ENCODE measurements at regions not wholly inside any gene's neighbourhood (a gene's known extent, or its start where the extent isn't known, plus 50 kb on each side); places are given as distances from the start of the nearest gene placed in this dataset.

DNA sequence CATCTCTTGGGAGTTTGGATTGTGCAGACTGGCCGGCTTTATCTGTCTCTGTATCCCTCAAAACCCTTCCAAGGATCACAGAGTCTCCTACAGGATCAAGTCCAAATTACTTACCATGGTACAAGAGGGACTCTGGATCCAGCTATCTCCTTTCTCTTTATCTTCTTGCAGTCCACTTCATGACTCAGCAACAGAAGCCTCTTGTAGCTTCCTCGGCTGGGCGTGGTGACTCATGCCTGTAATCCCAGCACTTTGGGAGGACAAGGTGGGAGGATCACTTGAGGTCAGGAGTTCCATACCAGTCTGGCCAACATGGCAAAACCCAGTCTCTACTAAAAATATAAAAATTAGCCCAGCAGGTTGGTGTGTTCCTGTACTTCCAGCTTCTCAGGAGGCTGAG, 189.7 kb downstream of the BCAT1 start:
- DNase-seq: no peak

GRCh38 chr12:24756479-24757024, 192.3 kb downstream of the BCAT1 start:
- DNase-seq: no peak

DNA sequence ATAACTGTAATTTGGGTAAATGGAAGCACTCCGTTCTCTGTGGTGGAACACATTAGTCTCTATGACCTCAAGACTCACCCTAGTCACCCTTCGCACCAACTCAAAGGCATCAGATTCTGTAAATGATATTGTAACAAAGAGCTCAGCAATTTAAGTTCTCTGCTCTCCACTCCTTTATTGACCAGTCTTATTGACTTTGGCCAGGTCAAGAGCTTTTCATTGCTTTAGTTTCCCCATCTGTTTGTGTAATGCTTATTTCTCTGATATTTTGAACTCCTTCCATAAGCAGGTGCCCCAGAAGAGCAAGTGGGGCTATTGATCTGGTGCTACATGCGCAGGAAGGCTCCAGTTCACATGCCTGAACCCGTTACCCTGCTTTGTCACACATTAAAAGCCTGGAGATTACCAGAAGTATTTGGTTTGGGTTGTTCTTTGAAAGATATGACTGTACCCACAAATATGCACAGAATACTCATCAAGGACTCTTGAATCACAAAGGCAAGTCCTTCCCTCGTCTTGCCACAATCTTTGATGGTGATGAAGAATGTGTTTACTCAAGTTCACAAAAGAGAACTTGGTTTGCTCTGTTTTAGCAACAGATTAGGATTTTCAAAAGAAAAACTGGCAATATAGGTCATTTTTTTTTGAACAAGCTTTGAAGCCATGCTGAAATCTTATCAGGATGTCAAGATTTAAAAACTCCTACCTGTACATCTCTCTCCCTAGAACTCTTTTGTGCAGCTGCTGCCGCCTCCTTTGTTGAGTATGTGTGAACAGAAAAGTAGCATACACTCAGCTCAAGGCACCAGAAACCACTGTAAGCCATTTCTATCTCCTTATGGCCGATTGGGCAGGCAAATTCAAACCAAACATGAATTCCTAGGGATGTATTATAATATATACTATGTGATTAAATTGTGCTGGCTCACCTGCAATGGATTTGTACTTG, 193.9 kb downstream of the BCAT1 start:
- peak in 1 of 5 donors; percentile 49 for DNase-seq

DNA sequence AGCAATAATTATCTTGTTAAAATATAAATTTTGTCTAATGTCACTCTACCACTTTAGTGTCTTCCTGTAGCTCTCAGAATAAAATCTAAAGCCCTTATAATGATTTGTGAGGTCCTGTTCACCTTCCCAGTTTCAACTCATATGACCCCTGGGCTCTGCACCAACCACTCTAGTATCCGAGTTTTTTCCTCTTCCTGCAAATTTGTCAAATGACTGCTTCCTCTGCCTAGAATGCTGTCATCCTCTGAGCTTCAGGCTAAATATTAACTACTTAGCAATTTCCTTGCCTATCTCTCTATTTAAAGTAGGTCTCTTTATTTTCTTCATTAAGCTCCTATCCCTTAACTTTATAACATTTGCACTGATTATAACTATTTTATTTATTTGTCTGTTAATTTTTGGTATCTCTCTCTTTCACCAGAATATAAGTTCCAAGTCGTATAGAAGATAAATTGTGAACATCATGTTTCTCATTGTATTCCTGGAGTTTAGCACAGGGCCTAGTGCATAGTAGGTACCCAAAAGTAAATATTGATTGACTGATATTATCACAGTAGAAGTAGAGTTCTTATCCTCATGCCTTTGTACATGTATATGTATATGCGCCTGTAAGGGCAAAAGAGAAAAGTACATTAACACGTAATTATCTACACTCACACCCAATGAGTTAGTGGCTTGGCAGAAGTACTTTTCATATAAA, 196.0 kb downstream of the BCAT1 start:
- no peak for DNase-seq

GRCh38 chr12:24751181-24751580, 197.7 kb downstream of the BCAT1 start:
- DNase-seq: no peak

- no peak for DNase-seq
Observed at GRCh38 chr12:24750263-24750662, 198.6 kb downstream of the BCAT1 start.

- no peak for DNase-seq
Observed at GRCh38 chr12:24749171-24749570, 199.7 kb downstream of the BCAT1 start.

DNA sequence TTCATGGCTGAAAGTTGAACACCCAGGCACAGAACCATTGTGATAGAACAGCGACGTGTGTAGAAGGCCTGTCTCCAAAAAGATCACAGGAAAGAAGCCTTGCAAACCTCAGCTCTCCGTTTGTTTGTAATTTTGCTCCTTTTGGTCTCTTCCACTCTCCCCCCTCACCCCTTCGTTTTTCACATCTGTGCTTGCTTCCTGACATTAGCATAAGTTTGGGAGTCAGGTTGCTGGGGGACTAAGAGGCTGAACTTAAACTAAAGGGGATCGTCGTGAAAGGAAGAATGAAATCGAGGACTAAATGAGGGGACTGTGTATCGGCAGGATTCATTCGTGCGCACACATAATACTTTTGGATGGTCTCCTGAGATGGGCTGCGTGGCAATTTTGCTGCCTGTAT, 200.6 kb downstream of the BCAT1 start:
- no peak for DNase-seq

- no peak for DNase-seq
Observed at GRCh38 chr12:24746864-24747263, 202.0 kb downstream of the BCAT1 start.

DNA sequence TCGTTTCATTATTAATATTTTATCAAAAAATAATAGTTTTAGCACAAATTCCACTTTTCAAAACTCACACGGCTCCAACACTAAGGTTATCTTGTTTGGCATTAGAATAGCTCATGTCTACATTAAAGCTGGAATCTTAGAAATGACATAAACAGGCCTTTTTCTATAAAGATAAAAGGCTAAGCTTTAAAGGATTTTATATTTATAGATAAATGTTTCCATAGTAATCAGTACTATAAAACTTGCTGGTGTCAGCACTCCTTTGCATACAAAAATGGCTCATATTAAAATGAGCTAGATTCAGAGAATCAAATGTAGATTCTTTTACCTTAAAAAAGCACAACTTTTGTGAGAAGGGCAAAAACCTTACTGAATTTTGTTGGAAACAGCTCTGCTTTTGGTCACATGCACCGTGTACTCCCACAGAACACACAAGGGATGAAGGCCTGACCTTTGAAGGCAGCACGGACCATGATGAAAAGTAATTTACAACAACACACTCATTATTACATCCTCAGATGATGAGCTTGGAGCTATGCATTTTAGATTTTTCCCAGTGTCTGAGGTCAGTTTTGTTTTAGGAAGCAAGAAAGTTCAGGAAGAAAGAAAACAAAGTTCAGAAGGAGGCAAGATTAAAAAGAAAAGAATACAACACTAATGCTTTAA, 202.8 kb downstream of the BCAT1 start:
- no peak for DNase-seq

- no peak for DNase-seq
Observed at GRCh38 chr12:24743941-24744793, 204.7 kb downstream of the BCAT1 start.

DNA sequence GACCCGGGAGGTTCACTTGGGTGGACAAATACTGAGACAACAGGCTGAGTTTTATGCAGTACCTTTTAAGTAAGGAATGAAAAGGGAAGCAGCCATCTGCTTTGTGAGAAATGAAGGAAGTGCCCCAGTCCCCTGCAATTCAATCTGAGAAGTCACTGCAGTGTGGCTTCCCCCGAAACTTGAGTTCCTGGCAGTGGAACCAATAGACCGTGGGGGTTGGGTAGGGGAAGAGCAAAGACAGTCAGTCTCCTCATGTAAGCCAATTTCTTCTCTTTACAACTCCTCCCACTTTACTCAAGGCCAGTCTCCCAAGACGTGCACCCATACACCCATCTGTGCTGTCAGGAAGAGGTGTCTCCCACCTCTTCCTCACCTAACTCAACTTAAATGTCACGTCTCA, 206.5 kb downstream of the BCAT1 start:
- DNase-seq: peak in 1 of 5 donors; percentile 77

DNA sequence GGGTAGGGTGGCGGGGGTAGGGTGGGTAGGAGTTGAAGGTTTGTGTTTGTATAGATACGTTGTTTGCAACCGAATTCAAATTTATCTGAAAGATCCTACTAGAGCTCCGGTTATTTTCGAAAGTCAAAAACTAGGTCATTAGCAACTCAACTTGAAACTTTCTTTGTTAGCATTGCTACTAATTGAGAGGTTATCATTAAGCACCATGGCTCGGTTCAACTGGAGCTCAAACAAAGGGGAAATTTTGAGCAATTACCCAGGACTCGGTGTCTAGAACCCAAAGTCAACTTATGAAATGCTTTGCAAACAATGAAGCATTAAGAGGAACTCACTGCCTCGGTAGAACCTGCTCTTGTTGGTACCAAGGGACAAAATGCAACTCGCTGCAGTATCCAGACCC, 207.7 kb downstream of the BCAT1 start:
- DNase-seq: peak in 1 of 5 donors; percentile 29

DNA sequence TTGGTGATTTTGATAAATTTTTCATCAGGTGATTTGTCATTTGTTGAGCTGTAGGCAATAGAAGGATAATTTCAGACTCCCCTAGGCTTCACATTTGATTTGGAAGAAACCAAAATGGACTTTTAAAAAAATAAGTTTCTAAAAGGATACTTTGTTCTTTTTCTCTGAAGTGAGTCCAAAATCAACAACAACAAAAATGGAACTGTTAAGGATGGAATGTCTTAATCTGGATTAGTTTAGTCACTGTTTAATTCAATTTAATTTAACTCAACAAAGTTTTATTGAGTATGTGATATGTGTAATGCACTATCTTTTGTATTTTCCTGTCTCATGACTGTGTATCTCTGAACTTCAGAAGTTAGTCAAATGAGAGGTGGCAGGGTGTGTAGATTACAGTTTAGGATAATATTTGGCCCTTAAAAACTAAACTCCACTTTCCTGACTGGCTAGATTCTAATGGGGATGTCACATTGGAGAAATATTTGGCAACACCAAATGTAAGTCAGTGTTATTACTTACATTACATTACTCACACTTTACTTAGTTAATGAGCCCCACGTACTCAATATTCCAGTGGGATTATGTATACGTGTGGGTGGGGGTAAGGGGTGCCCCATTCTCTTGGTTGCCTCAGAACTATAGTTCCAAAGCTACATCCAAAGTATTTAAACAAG, 209.7 kb downstream of the BCAT1 start:
- no peak for DNase-seq

DNA sequence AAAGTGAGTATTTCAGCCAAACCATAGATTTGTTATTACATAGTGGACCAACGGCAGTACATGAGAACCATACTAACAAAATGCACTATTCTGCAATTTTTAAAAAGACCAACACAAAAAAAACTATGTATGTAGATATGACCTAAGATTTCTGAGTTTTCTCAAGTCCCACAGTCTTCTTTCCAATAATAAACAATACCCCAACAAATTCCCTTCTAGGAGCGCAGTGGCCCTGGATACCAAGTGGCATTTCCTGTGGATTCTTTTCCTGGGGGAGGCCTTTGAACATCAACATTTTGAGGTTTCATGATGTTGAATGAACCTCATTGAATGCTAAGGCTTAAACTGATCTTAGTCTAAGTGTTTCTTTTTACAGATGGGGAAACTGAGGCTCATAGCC, 210.5 kb downstream of the BCAT1 start:
- no peak for DNase-seq

DNA sequence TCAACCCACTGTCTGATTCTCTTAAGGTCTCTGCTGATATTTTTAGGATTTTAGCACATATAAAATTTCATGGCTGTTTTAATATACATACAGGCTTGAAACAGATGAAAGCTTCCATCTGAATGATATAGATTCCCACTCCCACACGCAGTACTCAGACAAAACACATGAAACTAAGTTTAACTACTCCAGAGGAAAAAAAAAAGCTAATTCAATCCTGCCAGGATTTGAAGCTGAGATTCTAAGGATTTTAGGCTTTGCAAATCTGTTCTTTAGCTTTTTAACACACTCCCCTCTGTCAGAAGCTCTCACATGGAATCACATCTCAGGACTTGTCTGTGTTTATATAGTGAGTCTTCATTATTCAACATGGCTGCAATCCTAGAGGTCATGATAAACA, 217.3 kb downstream of the BCAT1 start:
- DNase-seq: no peak

- no peak for DNase-seq
Observed at GRCh38 chr12:24730489-24730896, 218.4 kb downstream of the BCAT1 start.

GRCh38 chr12:24728826-24729225, 220.1 kb downstream of the BCAT1 start:
- no peak for DNase-seq

DNA sequence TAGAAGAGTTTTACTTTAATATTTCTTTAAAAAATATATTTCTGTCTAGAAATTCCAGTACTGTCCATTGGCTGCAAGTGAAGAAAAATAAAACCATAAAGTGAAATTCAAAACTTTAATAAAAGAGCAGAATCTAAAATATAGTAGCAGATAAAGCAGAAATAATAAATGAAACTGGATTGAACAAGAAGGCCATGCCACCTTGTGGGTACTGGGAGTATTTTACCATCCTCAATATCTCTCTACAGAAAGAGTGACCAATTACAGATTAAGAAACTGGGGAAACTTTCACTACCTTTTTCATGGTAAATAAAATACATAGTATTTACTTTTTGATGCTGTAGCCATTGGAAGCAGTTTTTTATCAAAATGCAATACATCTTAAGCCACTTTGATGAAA, 220.5 kb downstream of the BCAT1 start:
- DNase-seq: peak in 1 of 5 donors; percentile 15

DNA sequence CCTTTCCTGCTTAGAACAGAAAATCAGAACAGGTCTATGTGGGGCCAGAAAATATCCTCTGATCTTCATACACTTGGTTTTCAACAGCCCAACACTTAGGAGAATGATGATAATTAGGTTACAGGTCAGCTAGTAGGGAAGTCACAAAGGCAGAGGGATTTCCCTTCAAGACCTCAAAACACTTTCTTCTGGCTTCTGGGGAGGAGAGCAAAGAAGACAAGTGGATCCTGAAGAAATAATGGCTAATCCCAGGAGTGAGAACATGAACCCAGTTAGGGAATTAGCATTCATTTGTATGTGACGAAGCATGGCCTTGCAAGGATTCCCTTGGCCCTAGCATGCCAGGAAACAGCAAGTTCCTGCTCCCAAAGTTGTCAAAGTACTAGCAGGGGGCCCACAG, 223.3 kb downstream of the BCAT1 start:
- no peak for DNase-seq

GRCh38 chr12:24724814-24725213, 224.1 kb downstream of the BCAT1 start:
- DNase-seq: no peak

DNA sequence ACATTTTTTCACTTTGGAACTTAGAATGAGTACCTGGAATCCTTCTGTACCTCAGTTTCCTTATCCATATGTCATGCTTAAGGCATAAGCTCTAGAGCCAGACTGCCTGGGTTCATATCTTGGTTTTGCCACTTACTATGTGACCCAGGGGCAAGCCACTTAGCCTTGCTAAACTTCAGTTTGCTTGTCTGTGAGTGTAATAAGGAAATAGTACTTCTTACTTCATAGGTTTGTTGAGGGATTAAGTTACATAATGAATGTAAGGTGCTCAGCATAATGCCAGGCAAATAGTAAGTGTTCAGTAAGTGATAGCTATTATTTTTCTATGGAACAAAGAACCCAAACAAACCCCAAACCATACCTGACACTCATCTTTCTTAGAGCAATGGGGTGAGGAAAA, 225.1 kb downstream of the BCAT1 start:
- DNase-seq: no peak

Measured in T-helper 1 cell (primary cell).